ENCODE measurements at regions not wholly inside any gene's neighbourhood (a gene's known extent, or its start where the extent isn't known, plus 50 kb on each side); places are given as distances from the start of the nearest gene placed in this dataset.

DNA sequence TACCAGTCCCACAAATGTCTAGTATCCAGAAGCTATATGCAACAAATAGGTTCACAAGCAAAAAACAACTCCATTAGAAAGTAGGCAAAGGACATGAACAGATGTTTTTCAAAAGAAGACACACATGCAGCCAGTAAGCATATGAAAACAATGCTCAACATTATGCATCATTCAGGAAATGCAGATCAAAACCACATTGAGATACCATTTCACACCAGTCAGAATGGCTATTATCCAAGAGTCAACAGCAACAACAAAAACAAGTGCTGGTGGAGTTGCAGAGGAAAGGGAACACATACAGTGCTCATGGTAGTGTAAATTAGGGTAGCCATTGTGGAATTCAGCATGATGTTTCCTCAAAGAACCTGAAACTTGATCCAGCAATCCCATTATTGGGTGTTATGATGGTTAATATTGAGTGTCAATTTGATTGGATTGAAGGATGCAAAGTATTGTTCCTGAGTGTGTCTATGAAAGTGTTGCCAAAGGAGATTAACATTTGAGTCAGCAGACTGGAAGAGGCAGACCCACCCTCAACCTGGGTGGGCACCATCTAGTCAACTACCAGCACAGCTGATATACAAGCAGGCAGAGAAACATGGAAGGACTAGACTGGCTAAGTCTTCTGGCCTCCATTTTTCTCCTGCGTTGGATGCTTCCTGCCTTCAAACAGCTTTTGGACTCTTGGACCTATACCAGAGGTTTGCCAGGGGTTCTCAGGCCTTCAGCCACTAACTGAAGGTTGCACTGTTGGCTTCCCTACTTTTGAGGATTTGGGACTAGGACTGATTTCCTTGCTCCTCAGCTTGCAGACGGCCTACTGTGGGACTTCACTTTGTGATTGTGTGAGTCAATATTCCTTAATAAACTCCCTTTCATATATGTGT lies 218.4 kb upstream of the SEMA3D start:
- TF ChIP-seq EZH2 (IDR thresholded peaks at IDR 0.05), result no peak
- TF ChIP-seq POLR2AphosphoS5 (IDR thresholded peaks at IDR 0.05; ENCODE audit: borderline replicate concordance, low read depth, low read length), result no peak

Measured in SK-N-MC (cell line).